ENCODE measurements at regions not wholly inside any gene's neighbourhood (a gene's known extent, or its start where the extent isn't known, plus 50 kb on each side); places are given as distances from the start of the nearest gene placed in this dataset.

DNA sequence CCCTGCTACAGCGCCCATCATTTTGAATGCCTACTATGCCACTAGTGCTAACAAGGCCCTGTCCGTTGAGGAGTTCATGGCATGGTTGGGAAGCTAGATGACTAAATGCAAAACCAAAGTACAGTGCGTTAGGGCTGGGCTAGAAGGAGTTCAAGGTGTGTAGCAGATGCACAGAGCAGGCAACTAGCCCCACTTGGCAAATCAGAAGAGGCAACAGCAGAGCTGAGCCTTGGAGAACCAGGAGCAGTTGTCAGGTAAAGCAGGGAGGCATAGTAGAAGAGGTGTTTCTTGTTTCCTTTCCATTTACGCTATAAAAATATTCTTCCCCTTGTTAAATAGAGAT is 146.6 kb upstream of the CPEB2 start:
- no peaks in the 10 kb centered on the region for H3K4me1 ChIP-seq (ENCODE audit: control insufficient read depth, insufficient read depth, low read length)
- no peak overlapping the region for H3K4me3 ChIP-seq (ENCODE audit: low read length)
- H3K27ac ChIP-seq (ENCODE audit: low read length) = no peak overlapping the region
- H3K9me3 ChIP-seq (ENCODE audit: control insufficient read depth, insufficient read depth, low read length) = no peaks in the 10 kb centered on the region; the same call in 1 of the 2 replicates
- no CpG with 5 or more reads among the region's 4 CpGs for WGBS (ENCODE audit: insufficient coverage, insufficient read length)
- no peak for DNase-seq (ENCODE audit: low read depth, low spot score)
- H3K36me3 ChIP-seq (ENCODE audit: control insufficient read depth, insufficient read depth, low read length) = no peaks in the 10 kb centered on the region
- H3K27me3 ChIP-seq (ENCODE audit: control insufficient read depth, insufficient read depth, low read length) = no peaks in the 10 kb centered on the region

DNA sequence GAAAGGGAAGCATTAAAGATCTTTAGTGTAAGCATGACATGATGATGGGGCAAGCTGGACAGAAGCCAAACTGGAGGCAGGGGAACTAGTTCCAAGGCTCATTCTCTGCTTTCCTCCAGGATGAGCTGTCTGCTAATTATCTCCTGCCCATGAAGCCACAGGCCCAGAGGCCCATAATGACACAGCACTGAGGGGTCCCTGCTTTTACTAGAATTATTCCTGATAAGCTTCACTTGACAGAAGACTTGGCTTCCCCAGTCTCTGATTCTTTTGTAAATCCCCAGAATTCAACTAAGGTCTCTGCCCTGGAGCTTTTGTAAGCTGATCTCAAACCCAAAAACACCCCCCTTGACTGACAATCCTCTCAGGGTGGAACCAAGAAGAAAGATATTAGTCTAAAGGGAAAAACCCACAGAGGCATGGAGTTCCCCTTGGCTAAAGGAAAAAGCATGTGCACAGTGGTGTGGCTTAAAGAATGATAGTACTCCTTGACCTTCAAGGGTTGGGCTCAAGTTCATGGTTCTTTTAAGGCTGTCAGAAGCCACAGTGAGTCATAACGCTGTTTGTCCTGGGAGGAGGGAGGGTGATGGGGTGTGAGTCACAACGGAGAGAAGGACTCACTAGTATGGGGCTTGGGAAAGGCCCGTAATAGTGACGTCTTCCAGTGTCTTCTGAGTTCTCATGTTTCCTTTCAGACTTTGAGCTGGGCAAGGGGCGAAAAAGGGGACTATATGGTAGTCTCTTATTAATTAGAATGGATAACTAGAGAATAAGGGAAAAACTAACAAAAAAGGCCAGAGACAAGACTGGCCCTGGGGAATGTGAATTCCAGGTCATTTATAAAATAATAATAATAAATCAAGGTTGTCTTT is 146.0 kb upstream of the CPEB2 start:
- no peak overlapping the region for H3K27ac ChIP-seq (ENCODE audit: low read length)
- H3K9me3 ChIP-seq (ENCODE audit: control insufficient read depth, insufficient read depth, low read length) = no peaks in the 10 kb centered on the region; the same call in 1 of the 2 replicates
- no peaks in the 10 kb centered on the region for H3K36me3 ChIP-seq (ENCODE audit: control insufficient read depth, insufficient read depth, low read length)
- no peaks in the 10 kb centered on the region for H3K4me1 ChIP-seq (ENCODE audit: control insufficient read depth, insufficient read depth, low read length)
- DNase-seq (ENCODE audit: low read depth, low spot score) = no peak
- no peak overlapping the region for H3K4me3 ChIP-seq (ENCODE audit: low read length)
- no peaks in the 10 kb centered on the region for H3K27me3 ChIP-seq (ENCODE audit: control insufficient read depth, insufficient read depth, low read length)
- no CpG with 5 or more reads among the region's 5 CpGs for WGBS (ENCODE audit: insufficient coverage, insufficient read length)

DNA sequence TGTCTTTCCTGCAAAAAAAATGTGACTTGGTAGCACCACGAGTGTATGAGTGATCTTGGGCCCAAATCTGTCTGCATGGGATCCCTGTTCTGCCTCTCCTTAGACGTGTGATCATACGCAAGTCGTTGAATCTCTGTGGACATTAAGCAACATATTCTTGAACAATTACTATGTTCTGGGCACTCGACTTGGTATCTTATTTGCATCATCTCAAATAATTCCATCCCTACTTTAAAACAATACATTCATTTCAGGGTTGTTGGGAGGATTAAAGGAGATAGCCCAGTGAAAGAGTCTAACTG is 145.4 kb upstream of the CPEB2 start:
- no peaks in the 10 kb centered on the region for H3K27me3 ChIP-seq (ENCODE audit: control insufficient read depth, insufficient read depth, low read length)
- DNase-seq (ENCODE audit: low read depth, low spot score) = no peak
- no CpG with 5 or more reads among the region's 5 CpGs for WGBS (ENCODE audit: insufficient coverage, insufficient read length)
- H3K36me3 ChIP-seq (ENCODE audit: control insufficient read depth, insufficient read depth, low read length) = no peaks in the 10 kb centered on the region
- H3K9me3 ChIP-seq (ENCODE audit: control insufficient read depth, insufficient read depth, low read length) = no peaks in the 10 kb centered on the region; the same call in 1 of the 2 replicates
- no peak overlapping the region for H3K4me3 ChIP-seq (ENCODE audit: low read length)
- no peak overlapping the region for H3K27ac ChIP-seq (ENCODE audit: low read length)
- H3K4me1 ChIP-seq (ENCODE audit: control insufficient read depth, insufficient read depth, low read length) = no peaks in the 10 kb centered on the region

DNA sequence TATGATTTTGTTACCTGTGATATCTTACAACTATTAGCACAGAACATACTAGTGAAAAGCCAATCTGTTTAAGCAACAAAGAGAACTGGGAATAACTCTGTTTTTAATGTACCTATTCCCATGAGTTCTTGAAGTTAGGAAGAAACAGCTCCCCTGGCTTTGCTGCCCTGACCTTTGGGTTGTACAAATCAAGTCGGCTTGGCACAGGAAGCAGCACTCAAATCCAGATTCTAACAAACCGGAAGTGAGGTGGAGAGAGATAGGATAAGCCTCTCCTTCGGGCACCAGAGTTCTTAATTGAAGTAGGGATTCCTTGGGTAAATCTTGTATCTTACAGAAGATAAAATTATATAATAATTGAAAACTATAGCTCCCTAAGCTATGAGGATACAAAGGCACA is 144.8 kb upstream of the CPEB2 start:
- WGBS (ENCODE audit: insufficient coverage, insufficient read length) = no CpG with 5 or more reads among the region's 3 CpGs
- H3K4me1 ChIP-seq (ENCODE audit: control insufficient read depth, insufficient read depth, low read length) = no peaks in the 10 kb centered on the region
- H3K9me3 ChIP-seq (ENCODE audit: control insufficient read depth, insufficient read depth, low read length) = no peaks in the 10 kb centered on the region
- no peak for DNase-seq (ENCODE audit: low read depth, low spot score)
- no peak overlapping the region for H3K27ac ChIP-seq (ENCODE audit: low read length)
- H3K27me3 ChIP-seq (ENCODE audit: control insufficient read depth, insufficient read depth, low read length) = no peaks in the 10 kb centered on the region
- H3K36me3 ChIP-seq (ENCODE audit: control insufficient read depth, insufficient read depth, low read length) = no peaks in the 10 kb centered on the region
- no peak overlapping the region for H3K4me3 ChIP-seq (ENCODE audit: low read length)

DNA sequence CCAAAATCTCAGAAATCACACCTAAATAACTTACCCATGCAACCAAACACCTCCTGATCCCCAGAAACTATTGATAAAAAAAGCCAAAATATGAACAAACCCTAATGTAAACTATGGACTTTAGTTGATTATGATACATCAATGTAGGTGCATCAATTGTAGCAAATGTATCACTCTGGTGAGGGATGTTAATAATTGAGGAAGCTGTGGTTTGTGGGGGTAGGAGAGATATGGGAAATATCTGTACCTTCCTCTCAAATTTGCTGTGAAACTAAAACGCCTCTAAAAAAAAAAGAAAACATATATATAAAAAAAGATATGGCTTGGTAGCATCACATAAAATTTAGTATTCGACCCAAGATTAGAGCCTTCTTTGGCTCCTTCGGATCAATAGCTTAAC is 144.3 kb upstream of the CPEB2 start:
- Histone ChIP-seq H3K4me3 (ENCODE audit: low read length) (no peak overlapping the region), H3K27ac (ENCODE audit: low read length) (no peak overlapping the region), H3K9me3 (ENCODE audit: control insufficient read depth, insufficient read depth, low read length) (no peaks in the 10 kb centered on the region), H3K36me3 (ENCODE audit: control insufficient read depth, insufficient read depth, low read length) (no peaks in the 10 kb centered on the region), H3K4me1 (ENCODE audit: control insufficient read depth, insufficient read depth, low read length) (no peaks in the 10 kb centered on the region), H3K27me3 (ENCODE audit: control insufficient read depth, insufficient read depth, low read length) (no peaks in the 10 kb centered on the region)
- DNase-seq (ENCODE audit: low read depth, low spot score) = no peak
- no CpG with 5 or more reads among the region's 3 CpGs for WGBS (ENCODE audit: insufficient coverage, insufficient read length)

DNA sequence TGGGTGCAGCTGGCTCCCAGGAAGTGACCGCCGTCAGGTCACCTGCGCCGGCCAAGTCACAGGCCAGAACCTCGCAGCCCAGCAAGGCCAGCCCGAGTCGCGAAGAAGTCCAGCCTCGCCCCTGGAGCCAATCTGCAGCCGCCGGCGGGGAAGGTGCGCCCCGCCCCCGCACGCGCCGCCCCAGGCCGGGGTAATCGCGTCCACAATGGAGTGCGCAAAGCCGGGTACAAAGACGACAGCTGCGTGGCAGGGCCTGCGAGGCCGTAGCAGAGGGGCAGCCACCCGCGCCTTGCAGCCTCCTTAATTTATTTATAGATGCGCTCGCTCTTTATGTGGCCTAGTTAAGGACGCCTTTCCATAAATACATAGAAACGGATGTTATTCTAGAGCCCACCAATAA is 139.4 kb upstream of the CPEB2 start:
- DNase-seq (ENCODE audit: low read depth, low spot score) = no peak
- no peaks in the 10 kb centered on the region for H3K36me3 ChIP-seq (ENCODE audit: control insufficient read depth, insufficient read depth, low read length)
- no peak overlapping the region for H3K4me3 ChIP-seq (ENCODE audit: low read length)
- no peak overlapping the region for H3K27ac ChIP-seq (ENCODE audit: low read length)
- WGBS (ENCODE audit: insufficient coverage, insufficient read length) = no CpG with 5 or more reads among the region's 33 CpGs
- H3K4me1 ChIP-seq (ENCODE audit: control insufficient read depth, insufficient read depth, low read length) = 0 out of 2 replicates have a peak, but pooled peaks cover 1% of the 10 kb centered on the region
- no peaks in the 10 kb centered on the region for H3K27me3 ChIP-seq (ENCODE audit: control insufficient read depth, insufficient read depth, low read length)
- no peaks in the 10 kb centered on the region for H3K9me3 ChIP-seq (ENCODE audit: control insufficient read depth, insufficient read depth, low read length)

DNA sequence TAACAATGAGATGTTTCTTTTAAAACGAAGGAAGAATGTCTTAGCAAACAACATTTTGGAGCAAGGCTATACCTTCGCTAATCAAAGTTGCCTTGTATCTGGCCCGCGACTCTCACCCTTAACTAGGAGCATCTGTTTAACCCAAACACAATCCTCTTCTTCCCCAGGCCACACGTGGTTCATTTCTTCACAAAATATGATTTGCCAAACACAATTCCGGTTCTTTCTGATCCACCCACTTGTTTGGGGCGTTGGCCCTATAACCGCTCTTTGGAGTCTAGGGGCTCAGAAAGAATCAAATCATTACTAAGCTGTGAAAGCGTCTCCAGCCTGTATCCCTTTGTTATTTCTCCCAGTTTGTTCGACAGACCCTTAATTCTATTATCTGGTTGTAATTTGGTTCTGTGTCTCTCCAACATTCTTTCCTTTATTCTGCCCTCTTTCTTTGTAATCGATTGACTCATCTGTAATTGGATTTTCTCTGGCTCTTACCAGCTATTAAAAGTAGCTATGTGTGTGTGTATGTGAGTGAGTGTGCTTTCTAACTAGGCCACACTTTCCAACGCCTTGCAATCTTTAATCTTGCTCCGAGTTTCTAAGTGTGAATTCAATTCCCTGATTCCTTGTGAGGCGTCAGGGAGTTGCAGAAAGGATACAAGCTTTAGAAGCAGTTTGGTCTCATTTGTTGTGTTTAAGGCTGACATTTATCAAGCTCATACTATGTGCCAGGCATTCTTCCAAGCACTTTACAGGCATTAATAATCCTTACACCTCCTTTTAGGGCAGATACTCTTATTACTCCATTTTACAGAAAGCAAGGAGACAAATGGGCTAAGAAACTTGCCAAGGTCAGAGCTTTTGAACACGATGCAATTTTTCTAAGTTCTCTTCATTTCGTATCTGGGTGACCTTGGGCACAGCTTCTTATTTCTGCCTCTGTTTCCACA is 138.6 kb upstream of the CPEB2 start:
- 0 out of 2 replicates have a peak, but pooled peaks cover 3% of the 10 kb centered on the region for H3K4me1 ChIP-seq (ENCODE audit: control insufficient read depth, insufficient read depth, low read length)
- no peak overlapping the region for H3K27ac ChIP-seq (ENCODE audit: low read length)
- H3K4me3 ChIP-seq (ENCODE audit: low read length) = no peak overlapping the region
- no peaks in the 10 kb centered on the region for H3K27me3 ChIP-seq (ENCODE audit: control insufficient read depth, insufficient read depth, low read length)
- WGBS (ENCODE audit: insufficient coverage, insufficient read length) = no CpG with 5 or more reads among the region's 16 CpGs
- no peaks in the 10 kb centered on the region for H3K9me3 ChIP-seq (ENCODE audit: control insufficient read depth, insufficient read depth, low read length)
- DNase-seq (ENCODE audit: low read depth, low spot score) = no peak
- no peaks in the 10 kb centered on the region for H3K36me3 ChIP-seq (ENCODE audit: control insufficient read depth, insufficient read depth, low read length)

DNA sequence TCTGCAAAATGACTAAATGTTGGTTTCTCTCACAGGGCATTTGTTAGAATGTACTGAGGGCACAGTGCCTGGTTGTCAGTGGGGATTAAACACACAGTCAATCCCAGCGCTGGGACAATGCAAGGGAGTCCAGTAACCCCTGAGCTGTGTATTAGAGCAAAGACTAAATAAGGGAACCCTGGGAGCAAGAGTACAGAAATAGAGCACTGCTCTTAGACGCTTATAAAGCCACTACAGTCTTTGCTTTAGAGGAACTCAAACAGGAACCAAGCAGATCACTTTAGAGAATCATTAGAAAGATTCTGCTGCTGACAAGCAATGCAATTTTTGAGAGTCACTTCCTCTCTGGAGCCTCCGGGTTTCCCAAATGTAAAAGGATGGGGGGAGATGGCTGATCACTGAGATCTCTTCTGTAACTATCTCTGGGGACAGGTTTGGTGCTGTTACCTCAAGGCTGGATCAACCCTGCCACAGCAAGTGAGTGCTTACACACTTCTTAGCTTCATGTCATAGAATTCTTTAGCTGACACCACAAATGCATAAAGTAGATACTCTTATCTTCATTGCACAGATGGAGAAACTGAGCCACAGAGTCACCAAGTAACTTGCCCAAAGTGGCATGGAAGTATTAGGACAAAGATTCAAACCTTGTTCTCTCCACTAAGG is 137.8 kb upstream of the CPEB2 start:
- whole genome bisulfite sequencing (ENCODE audit: insufficient coverage, insufficient read length) = no CpG with 5 or more reads among the region's 3 CpGs
- H3K9me3 ChIP-seq (ENCODE audit: control insufficient read depth, insufficient read depth, low read length) = no peaks in the 10 kb centered on the region
- DNase-seq (ENCODE audit: low read depth, low spot score) = no peak

DNA sequence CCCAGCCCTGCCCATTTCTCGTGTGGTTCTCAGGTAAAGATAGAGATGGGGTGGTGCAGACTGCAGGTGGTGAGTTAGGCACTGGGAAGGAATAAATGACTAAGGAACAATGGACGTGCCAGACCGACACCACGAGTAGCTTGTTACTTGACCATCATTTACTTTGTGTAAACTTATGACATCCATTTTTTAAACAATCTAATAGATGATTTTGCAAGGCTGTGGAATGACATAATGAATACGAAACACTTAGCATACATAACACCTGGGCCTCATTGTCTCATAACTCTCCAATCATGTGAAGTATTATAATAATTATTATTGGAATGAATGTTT is 137.3 kb upstream of the CPEB2 start:
- WGBS (ENCODE audit: insufficient coverage, insufficient read length) = no CpG with 5 or more reads among the region's 5 CpGs
- no peak overlapping the region for H3K27ac ChIP-seq (ENCODE audit: low read length)
- H3K4me3 ChIP-seq (ENCODE audit: low read length) = no peak overlapping the region
- DNase-seq (ENCODE audit: low read depth, low spot score) = no peak
- 0 out of 2 replicates have a peak, but pooled peaks cover 3% of the 10 kb centered on the region for H3K4me1 ChIP-seq (ENCODE audit: control insufficient read depth, insufficient read depth, low read length)
- no peaks in the 10 kb centered on the region for H3K9me3 ChIP-seq (ENCODE audit: control insufficient read depth, insufficient read depth, low read length)
- H3K36me3 ChIP-seq (ENCODE audit: control insufficient read depth, insufficient read depth, low read length) = no peaks in the 10 kb centered on the region
- H3K27me3 ChIP-seq (ENCODE audit: control insufficient read depth, insufficient read depth, low read length) = no peaks in the 10 kb centered on the region

More for the DNA sequence above, 137.8 kb upstream of the CPEB2 start:
- H3K4me3 ChIP-seq (ENCODE audit: low read length) = no peak overlapping the region
- 0 out of 2 replicates have a peak, but pooled peaks cover 3% of the 10 kb centered on the region for H3K4me1 ChIP-seq (ENCODE audit: control insufficient read depth, insufficient read depth, low read length)
- H3K36me3 ChIP-seq (ENCODE audit: control insufficient read depth, insufficient read depth, low read length) = no peaks in the 10 kb centered on the region
- no peaks in the 10 kb centered on the region for H3K27me3 ChIP-seq (ENCODE audit: control insufficient read depth, insufficient read depth, low read length)
- H3K27ac ChIP-seq (ENCODE audit: low read length) = no peak overlapping the region

DNA sequence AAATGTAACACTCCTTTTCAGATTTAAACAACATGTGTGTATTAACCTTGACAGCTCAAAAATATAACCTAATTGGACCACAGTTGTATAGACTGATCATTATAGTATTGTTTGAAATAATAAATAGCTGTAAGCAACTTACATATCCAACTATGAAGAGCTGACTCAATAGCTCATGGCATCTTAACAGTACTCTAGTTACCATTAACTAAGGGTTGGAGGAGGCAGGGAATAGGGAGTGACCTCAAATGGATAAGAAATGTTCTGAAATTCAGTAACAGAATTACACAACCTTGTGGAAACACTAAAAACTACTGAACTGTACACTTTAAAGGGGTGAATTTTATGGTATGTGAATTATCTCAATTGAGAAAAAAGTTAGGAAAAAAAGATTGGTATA is 136.5 kb upstream of the CPEB2 start:
- Histone ChIP-seq H3K4me1 (ENCODE audit: control insufficient read depth, insufficient read depth, low read length) (0 out of 2 replicates have a peak, but pooled peaks cover 3% of the 10 kb centered on the region), H3K4me3 (ENCODE audit: low read length) (no peak overlapping the region), H3K36me3 (ENCODE audit: control insufficient read depth, insufficient read depth, low read length) (no peaks in the 10 kb centered on the region), H3K27me3 (ENCODE audit: control insufficient read depth, insufficient read depth, low read length) (no peaks in the 10 kb centered on the region), H3K27ac (ENCODE audit: low read length) (no peak overlapping the region), H3K9me3 (ENCODE audit: control insufficient read depth, insufficient read depth, low read length) (no peaks in the 10 kb centered on the region)
- no peak for DNase-seq (ENCODE audit: low read depth, low spot score)

Data from iPS DF 6.9 (cell line).